GM12878 (cell line): ENCODE measurements at regions not wholly inside any gene's neighbourhood (a gene's known extent, or its start where the extent isn't known, plus 50 kb on each side); places are given as distances from the start of the nearest gene placed in this dataset.

ENCODE experiments used
- ATAC-seq: fragments of 200-7000 bp; cut with Tn5 transposase; 3 replicates; pipeline ENCODE4 v1.9.1; 2020; ENCODE audit warnings: mild to moderate bottlenecking, moderate library complexity
- BruUV-seq: library from RNA; stranded (reverse); fragments of 400-500 nt; replicated peaks from 2 replicates; lab custom pipeline; 2021; lab: Mats Ljungman, UMichigan
- CTCF ChIA-PET: fragments of 300-600 bp; sonication (Branson Sonifier 250); formaldehyde crosslinking; extraction: SDS; loops from one replicate; lab custom pipeline; 2021; ENCODE audit warnings: inconsistent platforms; lab: Yijun Ruan, JAX
- POLR2A ChIA-PET: fragments of 350-600 bp; formaldehyde crosslinking; extraction: SDS; loops from one replicate; lab custom pipeline; 2021; ENCODE audit warnings: inconsistent platforms; lab: Charles Lee
- RAD21 ChIA-PET: fragments of 300-600 bp; sonication (Branson Sonifier 250); formaldehyde crosslinking; loops from one replicate; lab custom pipeline; 2023; ENCODE audit warnings: antibody characterized with exemption; ENCODE audit not compliant: unreplicated experiment; lab: Charles Lee
- SMC1A ChIA-PET: fragments of 300-600 bp; sonication (Branson Sonifier 250); formaldehyde crosslinking; loops from one replicate; lab custom pipeline; 2023; ENCODE audit not compliant: unreplicated experiment, uncharacterized antibody; lab: Charles Lee
- DNase-seq: peaks from one replicate; pipeline ENCODE4 v3.0.0-alpha.2; 2011; ENCODE audit warnings: low read depth, low spot score
- FAIRE-seq: peaks from 3 replicates; lab custom pipeline; 2011; peaks lifted over from hg19 to GRCh38; lab: Jason Lieb, UNC
- H2AFZ ChIP-seq: 2 replicates; pipeline ENCODE4 v1.6.0; 2011; ENCODE audit warnings: low read depth, low read length, control low read depth; ENCODE audit not compliant: control insufficient read depth
- H3K27ac ChIP-seq: 2 replicates; pipeline ENCODE4 v1.5.1; 2011; ENCODE audit warnings: control low read depth; ENCODE audit not compliant: control insufficient read depth, insufficient read depth
- H3K27me3 ChIP-seq, 2 experiments: replicated peaks in 1 of 2; 2 replicates each; pipeline versions ENCODE4 v1.6.0 to v1.6.1; 2011; ENCODE audit warnings: low read length in 1 of 2; ENCODE audit not compliant: control insufficient read depth in 2 of 2, insufficient read depth in 2 of 2
- H3K36me3 ChIP-seq, 2 experiments: 2 replicates each; pipeline ENCODE4 v1.5.1; 2011; ENCODE audit warnings: low read length in 1 of 2; ENCODE audit not compliant: control insufficient read depth in 2 of 2, insufficient read depth in 2 of 2
- H3K4me1 ChIP-seq: 2 replicates; pipeline ENCODE4 v1.6.1; 2011; ENCODE audit warnings: mild to moderate bottlenecking, low read length, moderate library complexity, mixed read lengths; ENCODE audit not compliant: control insufficient read depth, insufficient read depth
- H3K4me2 ChIP-seq: 2 replicates; pipeline ENCODE4 v1.6.0; 2011; ENCODE audit warnings: control low read depth; ENCODE audit not compliant: control insufficient read depth, insufficient read depth
- H3K4me3 ChIP-seq: fragments of 200-600 bp; sonication (generic); 2 replicates; pipeline ENCODE4 v1.5.1; 2016
- H3K79me2 ChIP-seq: 2 replicates; pipeline ENCODE4 v1.6.0; 2011; ENCODE audit warnings: low read length; ENCODE audit not compliant: control insufficient read depth, insufficient read depth
- H3K9ac ChIP-seq: 2 replicates; pipeline ENCODE4 v1.8.0; 2011; ENCODE audit warnings: low read length, control low read depth, mixed read lengths; ENCODE audit not compliant: control insufficient read depth, insufficient read depth
- H3K9me3 ChIP-seq: replicated peaks from 3 replicates; pipeline ENCODE4 v1.5.1; 2011; ENCODE audit warnings: mild to moderate bottlenecking, low read length; ENCODE audit not compliant: control insufficient read depth, insufficient read depth
- H4K20me1 ChIP-seq: 2 replicates; pipeline ENCODE4 v1.6.0; 2011; ENCODE audit not compliant: control insufficient read depth, insufficient read depth
- BHLHE40 ChIP-seq, 2 experiments: fragments of 450-650 bp in 1 of 2; IDR thresholded peaks; 2 replicates each; pipeline ENCODE4 v1.6.1; 2011 to 2017; ENCODE audit warnings: low read depth in 2 of 2, borderline replicate concordance in 1 of 2, improper control_type of control experiment in 1 of 2, low read length in 1 of 2, mild to moderate bottlenecking in 1 of 2
- BMI1 ChIP-seq: fragments of 450-650 bp; IDR thresholded peaks from 2 replicates; pipeline ENCODE4 v1.6.1; 2016; ENCODE audit warnings: mild to moderate bottlenecking, moderate library complexity, borderline replicate concordance
- BRCA1 ChIP-seq: IDR thresholded peaks from 2 replicates; pipeline ENCODE4 v1.6.1; 2011; ENCODE audit warnings: low read depth, low read length, improper control_type of control experiment
- CBX3 ChIP-seq: fragments of 200-600 bp; sonication (generic); IDR thresholded peaks from 2 replicates; pipeline ENCODE4 v1.6.1; 2016; ENCODE audit warnings: low read depth, borderline replicate concordance
- CBX5 ChIP-seq: sonication (generic); IDR thresholded peaks from 2 replicates; pipeline ENCODE4 v1.6.1; 2016; ENCODE audit warnings: low read depth, moderate library complexity, mild to moderate bottlenecking, inconsistent platforms
- IKZF1 ChIP-seq: fragments of 450-650 bp; conservative IDR thresholded peaks from 2 replicates; pipeline ENCODE4 v1.6.1; 2017; ENCODE audit warnings: antibody characterized with exemption, mild to moderate bottlenecking
- IKZF2 ChIP-seq, 2 experiments: fragments of 450-650 bp; IDR thresholded peaks; 2 replicates each; pipeline ENCODE4 v1.6.1; 2017; ENCODE audit warnings: mild to moderate bottlenecking in 2 of 2, moderate library complexity in 2 of 2
- KAT2A ChIP-seq: conservative IDR thresholded peaks from 2 replicates; pipeline ENCODE4 v1.6.1; 2011; ENCODE audit warnings: low read depth, low read length; ENCODE audit not compliant: control insufficient read depth
- KDM1A ChIP-seq: fragments of 200-600 bp; sonication (generic); IDR thresholded peaks from 2 replicates; pipeline ENCODE4 v1.6.1; 2016; ENCODE audit warnings: borderline replicate concordance
- POLR2AphosphoS5 ChIP-seq: IDR thresholded peaks from 2 replicates; pipeline ENCODE4 v1.6.1; 2011; ENCODE audit warnings: mild to moderate bottlenecking, low read length, inconsistent platforms
- TCF3 ChIP-seq: IDR thresholded peaks from 2 replicates; pipeline ENCODE4 v1.6.1; 2012; ENCODE audit warnings: low read depth, mild to moderate bottlenecking, low read length, borderline replicate concordance; ENCODE audit not compliant: insufficient read depth
- YBX1 ChIP-seq: fragments of 450-650 bp; IDR thresholded peaks from 2 replicates; pipeline ENCODE4 v1.6.1; 2016; ENCODE audit warnings: antibody characterized with exemption
- ZBTB40 ChIP-seq: fragments of 450-650 bp; IDR thresholded peaks from 2 replicates; pipeline ENCODE4 v1.6.1; 2016; ENCODE audit warnings: mild to moderate bottlenecking, moderate library complexity, borderline replicate concordance
- ZNF622 ChIP-seq: fragments of 450-650 bp; IDR thresholded peaks from 2 replicates; pipeline ENCODE4 v1.6.1; 2017; ENCODE audit warnings: mild to moderate bottlenecking, inconsistent platforms
- WGBS: methylation state at CpG from one replicate; pipeline ENCODE4 v1.1.6; 2016; ENCODE audit warnings: low lambda C conversion rate; ENCODE audit not compliant: insufficient replicate concordance, insufficient coverage; ENCODE audit errors: missing lambda C conversion rate; 5-methylcytosine and 5-hydroxymethylcytosine counted together
- in situ Hi-C: fragments of 300-500 bp; cut with MboI; formaldehyde crosslinking; loops from 9 replicates; pipeline ENCODE4 v1.14.3; 2018; ENCODE audit warnings: mixed read lengths
- intact Hi-C: fragments of 100-400 bp; cut with micrococcal nuclease; formaldehyde crosslinking; loops from one replicate; pipeline ENCODE4 v1.14.2; 2022; ENCODE audit not compliant: unreplicated experiment
- TF ChIP-seq, protein P1 (sequence below): IDR thresholded peaks from 2 replicates; pipeline ENCODE4 v1.6.1; 2011; ENCODE audit warnings: borderline replicate concordance, low read depth, mild to moderate bottlenecking, moderate library complexity, mixed read lengths, low read length; ENCODE audit not compliant: insufficient read depth; ENCODE audit errors: extremely low read length
- TF ChIP-seq, protein P2 (sequence below): fragments of 450-650 bp; IDR thresholded peaks from 2 replicates; pipeline ENCODE4 v1.6.1; 2017; ENCODE audit warnings: antibody characterized with exemption, mild to moderate bottlenecking, moderate library complexity

DNA sequence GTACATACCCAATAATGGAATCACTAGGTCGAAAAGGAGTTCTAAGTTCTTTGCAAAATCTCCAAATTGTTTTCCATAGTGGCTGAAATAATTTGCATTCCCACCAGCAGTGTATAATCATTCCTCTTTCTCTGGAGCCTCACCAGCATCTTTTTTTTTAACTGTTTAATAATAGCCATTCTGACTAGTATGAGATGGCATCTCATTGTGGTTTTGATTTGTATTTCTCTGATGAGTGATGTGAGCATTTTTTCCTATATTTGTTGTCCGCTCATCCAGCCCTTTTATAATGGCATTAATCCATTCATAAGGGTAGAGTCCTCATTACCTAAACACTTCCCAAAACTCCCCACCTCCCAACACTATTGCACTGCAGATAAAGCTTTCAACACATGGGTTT is 278.3 kb downstream of the SEC23A start:
- no peak for DNase-seq
- TF ChIP-seq IKZF2 (IDR thresholded peaks at IDR 0.05) (no peak), BHLHE40 (IDR thresholded peaks at IDR 0.05; ENCODE audit: borderline replicate concordance in 1 of 2, low read depth in 2 of 2, low read length in 1 of 2) (no peak), IKZF1 (no peak), TCF3 (no peak), CBX5 (no peak), POLR2AphosphoS5 (no peak), CBX3 (no peak), ZBTB40 (no peak), BMI1 (no peak), KDM1A (no peak), KAT2A (no peak), BRCA1 (no peak), YBX1 (no peak), ZNF622 (no peak)
- TF ChIP-seq, protein P1, sequence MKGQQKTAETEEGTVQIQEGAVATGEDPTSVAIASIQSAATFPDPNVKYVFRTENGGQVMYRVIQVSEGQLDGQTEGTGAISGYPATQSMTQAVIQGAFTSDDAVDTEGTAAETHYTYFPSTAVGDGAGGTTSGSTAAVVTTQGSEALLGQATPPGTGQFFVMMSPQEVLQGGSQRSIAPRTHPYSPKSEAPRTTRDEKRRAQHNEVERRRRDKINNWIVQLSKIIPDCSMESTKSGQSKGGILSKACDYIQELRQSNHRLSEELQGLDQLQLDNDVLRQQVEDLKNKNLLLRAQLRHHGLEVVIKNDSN = no peak
- TF ChIP-seq, protein P2, sequence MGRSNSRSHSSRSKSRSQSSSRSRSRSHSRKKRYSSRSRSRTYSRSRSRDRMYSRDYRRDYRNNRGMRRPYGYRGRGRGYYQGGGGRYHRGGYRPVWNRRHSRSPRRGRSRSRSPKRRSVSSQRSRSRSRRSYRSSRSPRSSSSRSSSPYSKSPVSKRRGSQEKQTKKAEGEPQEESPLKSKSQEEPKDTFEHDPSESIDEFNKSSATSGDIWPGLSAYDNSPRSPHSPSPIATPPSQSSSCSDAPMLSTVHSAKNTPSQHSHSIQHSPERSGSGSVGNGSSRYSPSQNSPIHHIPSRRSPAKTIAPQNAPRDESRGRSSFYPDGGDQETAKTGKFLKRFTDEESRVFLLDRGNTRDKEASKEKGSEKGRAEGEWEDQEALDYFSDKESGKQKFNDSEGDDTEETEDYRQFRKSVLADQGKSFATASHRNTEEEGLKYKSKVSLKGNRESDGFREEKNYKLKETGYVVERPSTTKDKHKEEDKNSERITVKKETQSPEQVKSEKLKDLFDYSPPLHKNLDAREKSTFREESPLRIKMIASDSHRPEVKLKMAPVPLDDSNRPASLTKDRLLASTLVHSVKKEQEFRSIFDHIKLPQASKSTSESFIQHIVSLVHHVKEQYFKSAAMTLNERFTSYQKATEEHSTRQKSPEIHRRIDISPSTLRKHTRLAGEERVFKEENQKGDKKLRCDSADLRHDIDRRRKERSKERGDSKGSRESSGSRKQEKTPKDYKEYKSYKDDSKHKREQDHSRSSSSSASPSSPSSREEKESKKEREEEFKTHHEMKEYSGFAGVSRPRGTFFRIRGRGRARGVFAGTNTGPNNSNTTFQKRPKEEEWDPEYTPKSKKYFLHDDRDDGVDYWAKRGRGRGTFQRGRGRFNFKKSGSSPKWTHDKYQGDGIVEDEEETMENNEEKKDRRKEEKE = no peak
- H4K20me1 ChIP-seq = no peaks in the 10 kb centered on the region
- H2AFZ ChIP-seq = no peak overlapping the region
- ChIA-PET RAD21 (no interaction called here), POLR2A (no interaction called here), CTCF (interaction anchor here (0.7 kb wide), 1 partner anchor 768 kb away, joined by 3 read pairs; no protein-coding TSS in a partner anchor), SMC1A (no interaction called here)
- no peak for FAIRE-seq
- intact Hi-C loops (no loop called here), in situ Hi-C loops (no loop called here)
- H3K27ac ChIP-seq = no peak overlapping the region
- no peak overlapping the region for H3K4me2 ChIP-seq
- no peaks in the 10 kb centered on the region for H3K4me1 ChIP-seq
- no peaks in the 10 kb centered on the region for H3K79me2 ChIP-seq
- WGBS = 25% methylated on average over 2 of the region's 2 CpGs
- no peak for ATAC-seq
- H3K9ac ChIP-seq = no peak overlapping the region
- no TSS peak for BruUV-seq
- H3K36me3 ChIP-seq = no peaks in the 10 kb centered on the region
- H3K9me3 ChIP-seq = no peaks in the 10 kb centered on the region
- H3K27me3 ChIP-seq = no peaks in the 10 kb centered on the region
- no peak overlapping the region for H3K4me3 ChIP-seq
